Vagina (tissue), 2 donors: ENCODE measurements at regions not wholly inside any gene's neighbourhood (a gene's known extent, or its start where the extent isn't known, plus 50 kb on each side); places are given as distances from the start of the nearest gene placed in this dataset.

Experiments used
- DNase-seq, 2 donors: peaks; one replicate each; pipeline ENCODE4 v3.0.0-alpha.2; 2017; ENCODE audit errors: extremely low spot score in 2 of 2
- H3K27ac ChIP-seq: fragments of 200-600 bp; sonication (generic); one replicate; pipeline ENCODE4 v1.5.1; 2019
- H3K27me3 ChIP-seq: fragments of 200-600 bp; sonication (generic); one replicate; pipeline ENCODE4 v1.5.1; 2019
- H3K36me3 ChIP-seq, 2 donors: fragments of 200-600 bp; sonication (generic); one replicate each; pipeline ENCODE4 v1.5.1; 2017 to 2019
- H3K4me1 ChIP-seq: fragments of 200-600 bp; sonication (generic); one replicate; pipeline ENCODE4 v1.5.1; 2019
- H3K4me3 ChIP-seq, 2 donors: fragments of 200-600 bp; sonication (generic); 1 replicate in 1 of 2; 2 replicates in 1 of 2; pipeline ENCODE4 v1.5.1; 2016 to 2019
- H3K9me3 ChIP-seq: fragments of 200-600 bp; sonication (generic); one replicate; pipeline ENCODE4 v1.5.1; 2019
- CTCF ChIP-seq, 3 experiments: fragments of 450-650 bp in 2 of 3; fragments of 200-600 bp in 1 of 3; sonication (generic) in 1 of 3; IDR thresholded peaks; one replicate each; pipeline ENCODE4 v1.5.1; 2017 to 2019; ENCODE audit warnings: antibody characterized with exemption in 3 of 3, mild to moderate bottlenecking in 2 of 3, moderate library complexity in 2 of 3
- POLR2A ChIP-seq, 2 donors: fragments of 450-650 bp; IDR thresholded peaks; one replicate each; pipeline ENCODE4 v1.6.1; 2017; ENCODE audit warnings: antibody characterized with exemption in 2 of 2, mild to moderate bottlenecking in 2 of 2, moderate library complexity in 2 of 2
- POLR2AphosphoS5 ChIP-seq, 2 donors: sonication (generic); formaldehyde crosslinking; IDR thresholded peaks; one replicate each; pipeline ENCODE4 v1.9.0; 2017; ENCODE audit warnings: antibody characterized with exemption in 2 of 2, mild to moderate bottlenecking in 2 of 2, low read depth in 1 of 2; ENCODE audit not compliant: insufficient read depth in 1 of 2
- intact Hi-C: fragments of 100-400 bp; cut with DNase I; formaldehyde crosslinking; loops from one replicate; pipeline ENCODE4 v1.15.1; 2023

GRCh38 chr5:155088811-155089210, 75.3 kb downstream of the KIF4B start:
- H3K4me3 ChIP-seq = no peak overlapping the region
- DNase-seq = no peak
- no peak overlapping the region for H3K27ac ChIP-seq
- peaks cover 10% of the 10 kb centered on the region for H3K4me1 ChIP-seq
- no peaks in the 10 kb centered on the region for H3K27me3 ChIP-seq
- TF ChIP-seq CTCF (IDR thresholded peaks at IDR 0.05) (no peak), POLR2AphosphoS5 (IDR thresholded peaks at IDR 0.05; ENCODE audit: insufficient read depth in 1 of 2, low read depth in 1 of 2) (no peak), POLR2A (IDR thresholded peaks at IDR 0.05) (no peak)
- no peaks in the 10 kb centered on the region for H3K9me3 ChIP-seq
- intact Hi-C loops = no loop called here
- no peaks in the 10 kb centered on the region for H3K36me3 ChIP-seq

- H3K4me1 ChIP-seq = peaks cover 10% of the 10 kb centered on the region
- no peak overlapping the region for H3K27ac ChIP-seq
- H3K9me3 ChIP-seq = no peaks in the 10 kb centered on the region
- intact Hi-C loops = no loop called here
- no peak overlapping the region for H3K4me3 ChIP-seq
- TF ChIP-seq CTCF (IDR thresholded peaks at IDR 0.05) = no peak
- H3K36me3 ChIP-seq = no peaks in the 10 kb centered on the region
- no peaks in the 10 kb centered on the region for H3K27me3 ChIP-seq
- DNase-seq = no peak
Observed at GRCh38 chr5:155089643-155090042, 76.1 kb downstream of the KIF4B start.

GRCh38 chr5:155091063-155091648, 77.6 kb downstream of the KIF4B start:
- no peak for DNase-seq
- H3K27me3 ChIP-seq = no peaks in the 10 kb centered on the region
- no peaks in the 10 kb centered on the region for H3K9me3 ChIP-seq
- TF ChIP-seq POLR2AphosphoS5 (IDR thresholded peaks at IDR 0.05; ENCODE audit: insufficient read depth in 1 of 2, low read depth in 1 of 2) (no peak), POLR2A (IDR thresholded peaks at IDR 0.05) (no peak), CTCF (IDR thresholded peaks at IDR 0.05) (no peak)
- no peak overlapping the region for H3K4me3 ChIP-seq
- H3K4me1 ChIP-seq = no peaks in the 10 kb centered on the region
- H3K27ac ChIP-seq = no peak overlapping the region
- H3K36me3 ChIP-seq = no peaks in the 10 kb centered on the region
- intact Hi-C loops = no loop called here

GRCh38 chr5:155091768-155092717, 78.5 kb downstream of the KIF4B start:
- H3K9me3 ChIP-seq = no peaks in the 10 kb centered on the region
- H3K27me3 ChIP-seq = no peaks in the 10 kb centered on the region
- no peak for TF ChIP-seq POLR2AphosphoS5 (IDR thresholded peaks at IDR 0.05; ENCODE audit: insufficient read depth in 1 of 2, low read depth in 1 of 2)
- no peak for TF ChIP-seq POLR2A (IDR thresholded peaks at IDR 0.05)
- TF ChIP-seq CTCF (IDR thresholded peaks at IDR 0.05) = no peak
- H3K36me3 ChIP-seq = no peaks in the 10 kb centered on the region
- intact Hi-C loops = no loop called here
- H3K4me1 ChIP-seq = no peaks in the 10 kb centered on the region
- H3K27ac ChIP-seq = no peak overlapping the region
- H3K4me3 ChIP-seq = no peak overlapping the region
- no peak for DNase-seq

- no peak overlapping the region for H3K4me3 ChIP-seq
- H3K27me3 ChIP-seq = no peaks in the 10 kb centered on the region
- H3K36me3 ChIP-seq = no peaks in the 10 kb centered on the region
- no peak for TF ChIP-seq CTCF (IDR thresholded peaks at IDR 0.05)
- no peak for TF ChIP-seq POLR2A (IDR thresholded peaks at IDR 0.05)
- no peak for TF ChIP-seq POLR2AphosphoS5 (IDR thresholded peaks at IDR 0.05; ENCODE audit: insufficient read depth in 1 of 2, low read depth in 1 of 2)
- intact Hi-C loops = no loop called here
- no peak overlapping the region for H3K27ac ChIP-seq
- no peaks in the 10 kb centered on the region for H3K4me1 ChIP-seq
- H3K9me3 ChIP-seq = no peaks in the 10 kb centered on the region
- no peak for DNase-seq
Observed at GRCh38 chr5:155094455-155094854, 80.9 kb downstream of the KIF4B start.
